ENCODE measurements at regions not wholly inside any gene's neighbourhood (a gene's known extent, or its start where the extent isn't known, plus 50 kb on each side); places are given as distances from the start of the nearest gene placed in this dataset.

DNA sequence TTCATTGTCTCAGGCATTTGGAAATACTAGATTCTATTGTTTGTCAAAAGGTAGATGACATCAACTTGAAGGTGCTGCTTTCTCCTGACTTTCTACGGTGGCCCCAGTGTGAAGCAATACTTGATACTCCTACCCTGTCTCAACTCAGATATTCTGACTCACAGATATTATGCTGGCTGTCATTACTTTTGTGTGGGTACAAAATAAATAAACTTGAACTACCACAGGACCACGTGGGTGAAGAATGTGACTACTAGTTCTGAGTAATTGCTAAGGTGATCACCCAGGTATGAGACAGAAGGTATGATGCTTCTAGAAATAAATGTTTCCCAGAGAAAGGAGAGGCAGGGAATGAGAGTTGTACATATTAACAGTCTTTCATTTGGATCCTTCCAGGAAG is 275.3 kb upstream of the SPOCK3 start:
- Histone ChIP-seq H3K4me1 (no peaks in the 10 kb centered on the region), H3K27me3 (no peaks in the 10 kb centered on the region), H3K4me3 (ENCODE audit: low read depth, low read length) (no peak overlapping the region), H3K36me3 (no peaks in the 10 kb centered on the region), H3K9me3 (no peaks in the 10 kb centered on the region)
- DNase-seq, result no peak
- TF ChIP-seq, protein P1, sequence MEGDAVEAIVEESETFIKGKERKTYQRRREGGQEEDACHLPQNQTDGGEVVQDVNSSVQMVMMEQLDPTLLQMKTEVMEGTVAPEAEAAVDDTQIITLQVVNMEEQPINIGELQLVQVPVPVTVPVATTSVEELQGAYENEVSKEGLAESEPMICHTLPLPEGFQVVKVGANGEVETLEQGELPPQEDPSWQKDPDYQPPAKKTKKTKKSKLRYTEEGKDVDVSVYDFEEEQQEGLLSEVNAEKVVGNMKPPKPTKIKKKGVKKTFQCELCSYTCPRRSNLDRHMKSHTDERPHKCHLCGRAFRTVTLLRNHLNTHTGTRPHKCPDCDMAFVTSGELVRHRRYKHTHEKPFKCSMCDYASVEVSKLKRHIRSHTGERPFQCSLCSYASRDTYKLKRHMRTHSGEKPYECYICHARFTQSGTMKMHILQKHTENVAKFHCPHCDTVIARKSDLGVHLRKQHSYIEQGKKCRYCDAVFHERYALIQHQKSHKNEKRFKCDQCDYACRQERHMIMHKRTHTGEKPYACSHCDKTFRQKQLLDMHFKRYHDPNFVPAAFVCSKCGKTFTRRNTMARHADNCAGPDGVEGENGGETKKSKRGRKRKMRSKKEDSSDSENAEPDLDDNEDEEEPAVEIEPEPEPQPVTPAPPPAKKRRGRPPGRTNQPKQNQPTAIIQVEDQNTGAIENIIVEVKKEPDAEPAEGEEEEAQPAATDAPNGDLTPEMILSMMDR (IDR thresholded peaks at IDR 0.05; ENCODE audit: low read depth, low read length), result no peak

DNA sequence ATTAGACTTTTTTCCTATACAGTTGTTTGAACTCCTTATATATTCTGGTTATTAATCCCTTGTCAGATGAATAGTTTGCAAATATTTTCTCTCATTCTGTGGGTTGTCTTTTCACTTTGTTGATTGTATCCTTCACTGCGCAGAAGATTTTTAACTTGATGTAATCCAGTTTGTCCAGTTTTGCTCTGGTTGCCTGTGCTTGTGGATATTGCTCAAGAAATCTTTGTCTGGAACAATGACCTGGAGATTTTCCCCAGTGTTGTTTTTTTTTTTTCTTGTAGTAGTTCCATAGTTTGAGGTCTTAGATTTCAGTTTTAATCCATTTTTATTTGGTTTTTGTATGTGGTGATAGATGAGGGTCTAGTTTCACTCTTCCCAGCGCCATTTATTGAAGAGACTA is 289.8 kb upstream of the SPOCK3 start:
- TF ChIP-seq, protein P1 (IDR thresholded peaks at IDR 0.05; ENCODE audit: low read depth, low read length), result no peak
- Histone ChIP-seq H3K9me3 (no peaks in the 10 kb centered on the region), H3K4me3 (ENCODE audit: low read depth, low read length) (no peak overlapping the region), H3K4me1 (peaks cover 4% of the 10 kb centered on the region), H3K36me3 (no peaks in the 10 kb centered on the region), H3K27me3 (no peaks in the 10 kb centered on the region)
- DNase-seq, result no peak

DNA sequence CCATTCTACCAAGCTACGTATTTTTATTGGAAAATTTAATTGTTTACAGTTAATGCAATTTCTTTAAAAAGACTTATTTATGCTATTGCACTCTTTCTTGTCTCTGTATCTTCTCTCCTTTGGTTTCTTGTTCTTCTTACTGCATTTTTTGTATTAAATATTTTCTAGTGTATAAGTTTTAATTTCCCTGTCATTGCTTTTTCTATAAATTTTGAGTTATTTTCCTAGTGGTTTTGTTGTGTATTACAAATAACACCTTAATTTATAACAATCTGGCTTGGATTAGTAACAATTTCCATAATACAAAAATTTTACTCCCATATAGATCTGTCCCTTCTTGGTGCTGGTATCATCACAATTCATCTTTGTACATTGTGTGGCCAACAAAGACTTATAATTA is 303.5 kb upstream of the SPOCK3 start:
- no peaks in the 10 kb centered on the region for H3K9me3 ChIP-seq
- H3K4me1 ChIP-seq, result no peaks in the 10 kb centered on the region
- TF ChIP-seq, protein P1 (IDR thresholded peaks at IDR 0.05; ENCODE audit: low read depth, low read length), result no peak
- H3K36me3 ChIP-seq, result no peaks in the 10 kb centered on the region
- no peak for DNase-seq
- no peaks in the 10 kb centered on the region for H3K27me3 ChIP-seq
- no peak overlapping the region for H3K4me3 ChIP-seq (ENCODE audit: low read depth, low read length)

DNA sequence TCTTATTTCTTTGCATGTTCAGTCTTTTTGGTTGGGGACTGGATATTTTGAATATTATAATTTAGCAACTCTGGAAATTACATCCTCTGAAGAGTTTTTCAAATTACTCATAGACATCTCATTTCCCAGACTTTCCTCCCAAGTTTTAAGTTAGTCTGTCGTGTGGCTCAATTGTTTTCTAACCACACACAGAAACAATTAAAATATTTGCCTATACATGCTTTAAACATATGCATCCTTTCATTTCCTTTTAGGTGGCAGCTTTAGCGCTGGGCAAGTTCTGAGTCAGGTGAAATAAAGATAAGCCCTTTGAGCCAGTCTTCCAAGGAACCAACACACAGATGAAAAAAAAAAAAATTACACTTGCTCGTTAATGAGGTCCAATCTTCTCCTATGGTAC is 307.0 kb upstream of the SPOCK3 start:
- Histone ChIP-seq H3K9me3 (no peaks in the 10 kb centered on the region), H3K27me3 (no peaks in the 10 kb centered on the region), H3K4me1 (no peaks in the 10 kb centered on the region), H3K36me3 (no peaks in the 10 kb centered on the region), H3K4me3 (ENCODE audit: low read depth, low read length) (no peak overlapping the region)
- DNase-seq, result no peak
- TF ChIP-seq, protein P1 (IDR thresholded peaks at IDR 0.05; ENCODE audit: low read depth, low read length), result no peak

DNA sequence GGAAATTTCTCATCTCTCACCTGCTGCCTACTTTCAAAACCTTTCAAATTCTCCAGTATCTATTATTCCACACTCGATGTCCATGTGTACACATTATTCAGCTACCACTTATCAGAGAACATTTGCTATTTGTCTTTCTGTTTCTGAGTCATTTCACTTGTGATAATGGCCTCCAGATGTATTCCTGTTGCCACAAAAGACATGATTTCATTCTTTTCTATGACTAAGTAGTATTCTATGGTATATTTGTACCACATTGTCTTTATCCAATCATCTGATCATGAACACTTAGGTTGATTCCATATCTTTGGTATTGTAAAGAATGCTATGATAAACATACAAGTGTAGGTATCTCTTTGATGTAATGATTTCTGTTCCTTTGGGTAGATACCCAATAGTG is 310.1 kb upstream of the SPOCK3 start:
- TF ChIP-seq, protein P1 (IDR thresholded peaks at IDR 0.05; ENCODE audit: low read depth, low read length), result no peak
- H3K4me3 ChIP-seq (ENCODE audit: low read depth, low read length), result no peak overlapping the region
- H3K9me3 ChIP-seq, result no peaks in the 10 kb centered on the region
- no peaks in the 10 kb centered on the region for H3K36me3 ChIP-seq
- no peak for DNase-seq
- no peaks in the 10 kb centered on the region for H3K4me1 ChIP-seq
- H3K27me3 ChIP-seq, result no peaks in the 10 kb centered on the region

DNA sequence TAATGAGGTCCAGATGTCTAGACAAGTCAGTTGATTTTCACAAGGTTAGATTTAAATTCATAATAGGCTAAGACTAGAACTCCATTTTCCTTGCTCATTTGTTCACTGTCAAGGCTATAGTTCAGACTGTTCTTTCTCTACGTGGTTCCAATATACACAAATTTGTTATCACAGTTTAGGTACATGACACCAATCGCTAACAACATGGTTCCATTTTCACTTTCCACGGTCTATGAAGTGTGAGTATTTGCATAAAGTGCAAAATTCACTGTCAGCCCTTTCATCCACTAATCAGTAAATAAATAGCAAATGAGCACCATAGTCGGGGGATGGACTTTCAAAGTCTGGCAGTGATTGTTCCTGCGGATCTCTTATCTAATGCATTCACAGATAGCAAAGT is 315.7 kb upstream of the SPOCK3 start:
- no peak for DNase-seq
- TF ChIP-seq, protein P1 (IDR thresholded peaks at IDR 0.05; ENCODE audit: low read depth, low read length), result no peak
- H3K9me3 ChIP-seq, result no peaks in the 10 kb centered on the region

More for the DNA sequence above, 315.7 kb upstream of the SPOCK3 start:
- Histone ChIP-seq H3K27me3 (no peaks in the 10 kb centered on the region), H3K4me1 (peaks cover 15% of the 10 kb centered on the region), H3K36me3 (no peaks in the 10 kb centered on the region), H3K4me3 (ENCODE audit: low read depth, low read length) (no peak overlapping the region)

Data from BE2C (cell line).